HG03354 (cell line): ENCODE measurements at regions not wholly inside any gene's neighbourhood (a gene's known extent, or its start where the extent isn't known, plus 50 kb on each side); places are given as distances from the start of the nearest gene placed in this dataset.

Experiments used
- ATAC-seq: cut with Tn5 transposase; IDR thresholded peaks from one replicate; pipeline ENCODE4 v1.9.1; 2021; ENCODE audit warnings: mild to moderate bottlenecking; ENCODE audit not compliant: unreplicated experiment, poor library complexity, severe bottlenecking

- ATAC-seq: no peak
Measured at GRCh38 chr9:12633016-12633765, 60.0 kb upstream of the TYRP1 start.

GRCh38 chr9:12640016-12640587, 53.1 kb upstream of the TYRP1 start:
- no peak for ATAC-seq

- ATAC-seq: no peak
Measured at GRCh38 chr9:12640866-12641636, 52.1 kb upstream of the TYRP1 start.
